ENCODE measurements at regions not wholly inside any gene's neighbourhood (a gene's known extent, or its start where the extent isn't known, plus 50 kb on each side); places are given as distances from the start of the nearest gene placed in this dataset.
A peak's percentile ranks its signal among the peaks of the same experiment; 100 is the strongest.

GRCh38 chr1:22248746-22249145 lies 105.8 kb upstream of the WNT4 start:
- DNase-seq = no peak
- no peaks in the 10 kb centered on the region for H3K9me3 Mint-ChIP-seq
- H3K36me3 Mint-ChIP-seq (ENCODE audit: low read depth) = no peaks in the 10 kb centered on the region
- H3K4me3 Mint-ChIP-seq = no peak overlapping the region
- no peak for TF ChIP-seq CTCF (IDR thresholded peaks at IDR 0.05)
- peaks cover 45% of the 10 kb centered on the region for H3K27me3 Mint-ChIP-seq (ENCODE audit: low read depth, poor library complexity)
- peaks cover 40% of the 10 kb centered on the region for H3K4me1 Mint-ChIP-seq
- H3K27ac Mint-ChIP-seq = no peak overlapping the region

DNA sequence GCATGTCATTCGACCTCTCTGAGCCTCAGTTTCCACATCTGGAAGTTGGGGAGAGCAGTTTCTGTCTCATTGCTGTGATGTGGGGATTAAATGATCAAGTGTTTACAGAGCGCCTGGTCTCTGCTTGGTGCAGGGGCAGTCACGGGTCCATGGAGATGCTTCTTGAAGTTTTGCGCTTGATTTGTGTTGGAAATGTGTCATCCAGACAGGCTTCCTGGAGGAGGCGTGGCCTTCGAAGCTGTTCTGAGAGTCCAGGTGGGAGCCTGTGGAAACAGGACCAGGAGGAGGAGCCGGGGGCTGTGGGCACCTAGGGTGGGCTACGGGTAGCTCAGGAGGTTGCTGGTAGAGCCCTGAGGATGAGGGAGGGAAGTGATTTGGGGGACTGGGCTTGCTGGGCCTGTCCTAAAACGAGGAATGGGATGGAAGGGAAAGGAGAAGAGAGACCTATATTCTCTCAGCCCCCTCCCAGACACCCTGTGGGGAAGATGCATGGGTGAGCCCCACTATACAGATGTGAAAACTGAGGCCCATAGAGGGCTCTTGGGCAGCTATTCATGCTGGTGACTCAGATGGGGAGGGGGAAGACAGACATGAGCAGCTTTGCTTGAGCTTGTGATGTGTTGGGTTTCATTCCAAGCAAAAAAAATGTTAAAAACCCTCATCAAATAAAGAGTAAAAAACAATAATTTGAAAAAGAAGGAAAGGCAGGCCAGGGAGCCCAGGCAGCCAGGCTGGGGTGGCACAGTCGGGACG lies 107.2 kb upstream of the WNT4 start:
- no peaks in the 10 kb centered on the region for H3K36me3 Mint-ChIP-seq (ENCODE audit: low read depth)
- H3K27me3 Mint-ChIP-seq (ENCODE audit: low read depth, poor library complexity) = peaks cover 56% of the 10 kb centered on the region
- TF ChIP-seq CTCF (IDR thresholded peaks at IDR 0.05) = no peak
- H3K9me3 Mint-ChIP-seq = no peaks in the 10 kb centered on the region
- H3K4me1 Mint-ChIP-seq = peaks cover 54% of the 10 kb centered on the region
- no peak for DNase-seq
- no peak overlapping the region for H3K4me3 Mint-ChIP-seq
- H3K27ac Mint-ChIP-seq = no peak overlapping the region

DNA sequence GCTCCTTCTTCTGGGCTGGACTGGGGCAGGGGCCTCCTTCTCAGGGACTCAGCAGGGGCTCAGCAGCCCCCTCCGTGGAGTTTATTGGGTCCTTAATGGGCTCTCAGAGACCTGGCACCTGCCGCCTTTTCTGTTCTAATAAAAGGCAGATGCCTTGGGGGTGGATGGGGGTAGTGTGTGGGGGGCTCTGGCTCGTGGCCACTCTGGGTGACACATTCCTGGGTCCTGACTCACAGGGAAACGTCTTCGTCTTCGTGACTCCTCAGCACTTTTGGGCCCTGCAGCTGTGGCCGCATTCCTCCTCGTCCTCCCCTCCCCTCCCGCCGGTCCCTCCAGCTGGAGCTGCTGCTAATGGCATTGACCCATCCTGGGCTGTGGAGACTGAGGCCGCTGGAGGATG lies 107.8 kb upstream of the WNT4 start:
- Mint-ChIP-seq H3K27me3 (ENCODE audit: low read depth, poor library complexity) (peaks cover 54% of the 10 kb centered on the region), H3K9me3 (no peaks in the 10 kb centered on the region), H3K36me3 (ENCODE audit: low read depth) (no peaks in the 10 kb centered on the region), H3K4me3 (no peak overlapping the region), H3K27ac (no peak overlapping the region), H3K4me1 (peaks cover 60% of the 10 kb centered on the region)
- no peak for TF ChIP-seq CTCF (IDR thresholded peaks at IDR 0.05)
- no peak for DNase-seq

DNA sequence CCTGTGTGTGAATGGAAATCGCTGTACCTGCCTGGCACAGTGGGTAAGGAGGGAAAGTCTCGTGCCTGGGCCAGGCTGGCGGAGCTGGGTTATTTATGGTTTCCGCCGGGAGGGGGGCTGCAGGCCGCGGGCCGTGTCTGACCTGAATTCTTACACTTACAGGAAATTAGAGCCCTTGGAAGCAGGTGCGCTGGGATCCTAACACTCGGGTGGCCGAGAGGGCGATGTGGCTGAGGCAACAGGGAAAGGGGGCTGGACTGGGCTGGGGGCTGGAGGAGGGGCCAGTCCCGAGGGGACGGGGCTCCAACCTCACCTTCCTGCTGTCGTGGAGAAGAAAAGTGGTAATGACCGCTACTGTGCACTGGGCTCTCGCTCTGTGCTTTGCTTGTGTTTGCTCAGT lies 109.4 kb upstream of the WNT4 start:
- Mint-ChIP-seq H3K27me3 (ENCODE audit: low read depth, poor library complexity) (peaks cover 55% of the 10 kb centered on the region), H3K36me3 (ENCODE audit: low read depth) (no peaks in the 10 kb centered on the region), H3K9me3 (no peaks in the 10 kb centered on the region), H3K4me3 (peak overlapping the region; percentile 60), H3K27ac (no peak overlapping the region), H3K4me1 (peaks cover 66% of the 10 kb centered on the region)
- DNase-seq = peak; percentile 55
- no peak for TF ChIP-seq CTCF (IDR thresholded peaks at IDR 0.05)

DNA sequence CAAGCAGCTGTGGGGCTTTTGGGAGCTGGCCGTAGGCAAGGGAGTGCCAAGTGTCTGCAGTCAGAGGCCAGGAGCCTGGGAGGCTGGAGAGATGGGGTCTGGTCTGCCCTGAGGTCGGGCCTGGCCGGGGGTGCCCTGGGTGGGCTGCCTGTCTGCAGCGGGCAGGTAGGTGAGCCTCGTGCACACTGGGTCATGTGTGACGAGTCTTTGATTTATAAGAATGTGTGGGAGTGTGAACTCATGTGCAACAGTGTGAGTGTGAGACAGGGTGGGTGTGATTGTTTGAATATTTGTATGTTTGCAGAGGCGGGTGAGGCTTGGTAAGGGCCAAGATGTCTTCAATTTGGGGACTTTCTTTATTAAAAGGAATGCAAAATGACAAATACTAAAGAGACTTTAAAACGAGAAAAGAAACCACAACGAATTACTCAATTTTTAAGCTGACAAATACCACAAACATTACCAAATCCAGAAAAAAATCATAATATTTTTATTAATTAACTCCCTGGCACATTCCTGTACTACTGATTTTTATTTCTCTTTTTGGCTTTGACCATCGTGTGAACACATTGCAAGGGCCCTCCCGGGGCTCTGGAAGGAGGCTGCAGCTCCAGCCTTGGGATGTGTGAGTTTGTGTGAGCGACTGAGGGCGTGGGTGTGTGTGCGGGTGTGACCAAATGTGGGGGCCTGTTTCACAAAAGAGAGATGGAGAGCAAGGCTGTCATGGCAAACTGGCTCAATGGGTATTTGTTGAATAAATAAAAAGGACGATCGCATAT lies 110.3 kb upstream of the WNT4 start:
- TF ChIP-seq CTCF (IDR thresholded peaks at IDR 0.05) = no peak
- Mint-ChIP-seq H3K4me1 (peaks cover 68% of the 10 kb centered on the region), H3K4me3 (peak overlapping the region; percentile 60), H3K27me3 (ENCODE audit: low read depth, poor library complexity) (peaks cover 52% of the 10 kb centered on the region), H3K36me3 (ENCODE audit: low read depth) (no peaks in the 10 kb centered on the region), H3K9me3 (no peaks in the 10 kb centered on the region), H3K27ac (no peak overlapping the region)
- DNase-seq = no peak

Measured in nephron progenitor cell (in vitro differentiated cells).